HG02840 (cell line): ENCODE measurements at regions not wholly inside any gene's neighbourhood (a gene's known extent, or its start where the extent isn't known, plus 50 kb on each side); places are given as distances from the start of the nearest gene placed in this dataset.

ENCODE experiments used
- ATAC-seq: cut with Tn5 transposase; IDR thresholded peaks from one replicate; pipeline ENCODE4 v1.9.1; 2021; ENCODE audit warnings: mild to moderate bottlenecking, moderate library complexity, moderate number of reproducible peaks; ENCODE audit not compliant: unreplicated experiment, low FRiP score

DNA sequence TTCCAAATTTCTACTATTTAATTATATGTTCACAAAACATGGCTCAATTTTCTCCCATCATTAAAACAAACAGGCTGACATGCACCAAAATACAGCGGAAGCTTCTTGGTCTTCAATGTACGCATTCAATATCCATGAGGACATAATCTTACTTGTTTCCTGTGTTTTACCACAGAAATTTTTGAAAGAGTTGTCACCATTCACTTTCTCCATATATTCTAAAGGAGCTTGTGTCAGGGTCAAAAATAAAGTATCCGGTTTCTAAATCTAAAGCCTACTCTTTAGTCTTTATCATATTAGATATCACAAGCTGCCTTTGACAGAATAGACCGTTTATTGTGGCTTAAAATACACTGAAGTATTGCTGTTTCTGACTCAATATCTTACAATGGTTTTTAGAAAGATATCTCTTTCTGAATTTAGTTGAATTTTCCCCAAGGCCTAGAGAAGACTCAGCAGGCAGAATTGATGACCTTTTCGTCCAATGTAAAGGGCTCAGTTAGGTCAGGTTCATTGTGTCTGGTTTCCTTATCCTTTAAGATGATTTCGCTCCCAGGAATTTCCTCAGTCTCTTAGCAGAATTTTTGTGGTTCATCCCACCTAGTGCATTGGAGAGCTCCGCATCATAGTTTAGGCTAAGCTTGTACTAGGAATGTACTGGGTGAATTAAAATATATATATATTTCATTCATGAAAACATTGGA, 717.2 kb downstream of the NCAM2 start:
- ATAC-seq = no peak

DNA sequence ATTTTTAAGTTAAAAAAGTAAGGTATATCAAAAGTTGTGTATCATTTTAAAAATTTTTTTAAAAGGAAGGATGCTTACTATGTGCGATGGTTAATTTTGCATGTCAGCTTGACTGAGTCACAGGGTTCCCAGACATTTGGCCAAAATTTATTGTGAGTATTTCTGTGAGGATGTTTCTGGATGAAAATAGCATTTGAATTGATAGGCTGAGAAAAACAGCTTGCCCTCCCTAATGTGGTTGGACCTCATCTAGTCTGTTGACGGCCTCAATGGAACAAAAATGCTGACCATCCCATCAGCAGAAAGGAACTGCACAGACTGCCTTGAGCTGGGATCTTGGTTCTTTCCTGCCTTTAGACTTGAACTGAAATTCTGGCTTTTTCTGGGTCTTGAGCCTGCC, 724.5 kb downstream of the NCAM2 start:
- ATAC-seq = no peak

DNA sequence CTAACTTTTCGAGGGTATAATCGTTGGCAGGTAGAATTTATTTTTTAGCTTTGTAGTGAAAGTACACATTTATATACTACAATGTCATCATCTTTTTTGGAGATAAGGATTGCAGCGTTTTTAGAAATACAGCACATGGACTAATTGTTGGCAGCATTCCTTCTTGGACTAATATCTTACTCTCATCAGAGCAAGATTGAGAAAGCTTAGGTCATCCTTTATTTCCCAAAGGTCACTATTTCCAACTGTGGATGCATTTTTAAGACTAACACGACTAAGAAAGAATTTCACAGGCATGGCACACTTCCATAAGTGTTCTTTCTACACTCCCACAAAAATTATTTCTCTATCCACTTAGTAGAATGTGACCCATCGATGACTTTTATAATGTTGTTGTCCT, 732.3 kb downstream of the NCAM2 start:
- ATAC-seq = no peak

DNA sequence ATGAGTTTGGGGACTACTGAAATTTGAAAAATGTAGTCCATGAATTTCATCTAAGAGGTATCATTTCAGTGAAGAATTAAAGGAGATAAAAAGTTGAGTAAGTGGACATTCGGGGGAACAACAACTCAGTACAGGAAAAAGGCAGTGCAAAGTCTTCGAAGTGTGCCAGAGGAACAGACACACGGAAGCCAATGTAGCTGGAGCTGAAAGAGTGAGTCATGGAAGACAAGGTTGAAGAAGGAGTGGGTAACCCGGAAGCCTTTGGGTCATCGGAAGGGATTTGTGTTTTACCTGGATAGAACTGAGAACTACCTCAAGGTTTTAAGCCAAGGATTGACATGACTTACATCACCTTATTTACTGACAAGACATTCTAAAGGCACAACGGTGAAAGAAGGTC, 733.4 kb downstream of the NCAM2 start:
- ATAC-seq = no peak

DNA sequence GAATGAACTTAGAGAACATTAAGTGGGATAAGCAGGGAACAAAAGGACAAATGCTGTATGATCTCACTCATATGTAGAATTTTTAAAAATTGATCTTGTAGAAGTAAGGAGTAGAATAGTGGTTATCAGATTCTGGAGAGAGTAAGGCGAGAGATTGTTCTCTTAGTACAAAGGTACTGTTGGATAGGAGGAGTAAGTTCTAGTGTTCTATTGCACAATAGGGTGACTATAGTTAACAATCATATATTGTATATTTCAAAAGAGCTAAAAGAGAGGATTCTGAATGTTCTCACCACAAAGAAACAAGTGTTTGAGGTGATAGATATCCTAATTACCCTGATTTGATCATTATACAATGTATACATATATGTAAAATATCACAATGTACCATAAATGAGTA, 735.9 kb downstream of the NCAM2 start:
- no peak for ATAC-seq

DNA sequence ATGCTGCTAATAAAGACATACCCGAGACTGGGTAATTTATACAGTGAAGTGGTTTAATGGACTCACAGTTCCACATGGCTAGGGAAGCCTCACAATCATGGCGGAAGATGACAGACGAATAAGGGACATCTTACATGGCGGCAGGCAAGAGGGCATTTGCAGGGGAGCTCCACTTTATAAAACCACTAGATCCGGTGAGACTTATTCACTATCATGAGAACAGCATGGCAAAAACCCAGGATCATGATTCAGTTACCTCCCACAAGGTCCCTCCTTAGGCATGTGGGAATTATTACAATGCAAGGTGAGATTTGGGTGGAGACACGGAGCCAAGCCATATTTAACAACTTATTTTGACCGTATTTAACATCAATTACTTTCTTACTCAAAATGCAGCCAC, 739.0 kb downstream of the NCAM2 start:
- ATAC-seq = no peak

DNA sequence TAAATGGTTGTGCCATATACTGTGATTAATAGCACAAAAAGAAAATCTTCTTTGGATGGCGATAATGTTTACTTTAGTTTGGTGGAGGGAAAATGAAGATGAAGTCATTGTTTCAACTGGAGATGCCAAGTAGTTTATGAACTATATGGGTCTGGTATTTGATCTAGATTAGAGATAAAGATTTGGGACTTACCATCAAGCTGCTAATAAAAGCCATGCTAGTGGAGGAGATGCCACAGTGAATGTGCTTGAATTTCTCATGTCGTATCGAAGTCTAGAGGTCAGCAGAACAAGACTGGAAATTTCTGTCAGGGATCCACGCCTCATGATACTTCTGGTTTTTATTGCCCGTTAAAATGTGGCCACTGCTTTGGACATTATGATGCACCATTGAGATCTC, 742.0 kb downstream of the NCAM2 start:
- no peak for ATAC-seq

DNA sequence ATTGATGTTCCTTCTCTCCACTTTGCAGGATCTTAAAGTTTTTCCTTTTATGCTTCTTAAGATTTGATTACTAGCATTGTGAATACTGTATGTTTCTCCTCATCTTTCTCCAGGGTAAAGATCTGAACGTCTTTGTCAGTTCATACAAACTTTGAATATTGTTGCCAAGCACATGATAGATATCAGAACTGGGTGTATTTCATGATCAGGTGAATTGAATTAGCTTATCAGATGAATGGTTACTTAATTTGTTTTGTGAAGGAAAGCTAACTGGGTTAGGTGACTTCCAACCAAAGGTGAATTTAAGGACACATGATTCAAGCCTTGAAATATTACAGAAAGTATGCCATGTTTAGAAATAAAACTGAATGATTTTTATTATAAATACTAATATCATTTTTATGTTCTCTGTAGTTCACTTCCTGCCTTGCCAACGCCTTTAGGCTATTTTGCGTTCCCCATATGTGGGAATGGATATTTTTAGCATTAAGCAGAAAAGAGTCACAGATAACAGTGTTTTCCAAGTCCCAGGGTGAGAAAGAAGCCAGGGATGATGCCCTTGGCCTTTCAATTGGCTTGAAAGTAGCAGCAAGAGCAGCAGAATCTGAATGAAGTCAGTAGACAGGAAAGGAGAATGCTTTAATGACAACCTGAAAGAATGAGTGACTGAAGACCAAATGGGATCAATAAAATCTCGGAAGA, 752.1 kb downstream of the NCAM2 start:
- ATAC-seq = no peak

DNA sequence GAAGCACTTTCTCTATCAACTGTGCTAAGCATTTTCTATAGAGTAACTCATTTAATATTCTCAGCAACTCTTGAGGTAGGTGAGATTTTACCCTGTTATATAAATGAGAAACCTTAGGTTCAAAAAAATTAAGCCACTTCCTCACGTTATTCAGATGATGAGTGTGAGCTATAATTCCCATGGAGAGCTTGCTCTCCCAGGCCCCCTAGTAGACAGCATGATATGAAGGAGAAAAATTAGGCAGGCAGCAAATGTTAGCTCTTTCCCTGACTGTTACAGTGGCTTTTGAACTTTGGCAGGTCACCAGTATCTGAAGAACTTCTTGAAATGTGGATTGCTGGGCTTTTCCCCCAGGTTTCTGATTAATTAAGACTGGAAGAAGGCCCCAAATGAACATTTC, 753.1 kb downstream of the NCAM2 start:
- ATAC-seq = no peak

DNA sequence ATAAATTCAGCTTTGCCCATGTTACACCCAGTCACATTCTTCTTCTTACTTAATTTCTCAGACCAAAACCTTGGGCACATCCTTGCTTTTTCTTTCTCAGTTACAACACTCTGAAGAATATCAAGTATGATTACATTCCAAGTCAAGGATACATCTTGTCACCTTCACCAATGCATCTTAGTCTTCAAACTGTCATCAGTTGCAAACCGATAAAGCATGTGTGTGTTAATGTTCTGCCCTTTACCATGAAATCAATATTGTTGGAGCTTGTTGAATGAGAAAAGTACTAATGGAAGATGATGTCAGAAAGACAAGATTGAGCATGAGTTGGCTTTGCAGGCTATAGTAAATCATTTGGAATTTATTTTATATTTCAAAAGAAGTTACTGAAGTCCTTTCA, 764.6 kb downstream of the NCAM2 start:
- ATAC-seq = no peak

DNA sequence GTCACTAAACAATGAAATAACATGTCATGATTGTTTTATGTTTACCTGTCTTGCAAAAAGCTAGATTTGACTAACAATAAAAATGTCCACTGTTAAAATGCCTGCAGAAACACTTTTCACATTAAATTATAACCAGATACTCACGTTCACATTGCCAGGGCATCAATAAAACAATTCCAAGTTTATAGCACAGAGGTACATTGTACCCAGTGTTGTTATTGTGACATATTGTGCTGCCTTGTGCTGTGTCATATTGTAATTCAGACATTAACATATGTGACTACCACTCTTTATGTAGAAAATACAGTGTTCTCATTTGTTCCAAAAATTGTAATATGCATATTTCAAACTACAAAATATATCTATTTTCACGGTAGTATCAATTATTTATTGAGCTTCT, 766.1 kb downstream of the NCAM2 start:
- no peak for ATAC-seq

DNA sequence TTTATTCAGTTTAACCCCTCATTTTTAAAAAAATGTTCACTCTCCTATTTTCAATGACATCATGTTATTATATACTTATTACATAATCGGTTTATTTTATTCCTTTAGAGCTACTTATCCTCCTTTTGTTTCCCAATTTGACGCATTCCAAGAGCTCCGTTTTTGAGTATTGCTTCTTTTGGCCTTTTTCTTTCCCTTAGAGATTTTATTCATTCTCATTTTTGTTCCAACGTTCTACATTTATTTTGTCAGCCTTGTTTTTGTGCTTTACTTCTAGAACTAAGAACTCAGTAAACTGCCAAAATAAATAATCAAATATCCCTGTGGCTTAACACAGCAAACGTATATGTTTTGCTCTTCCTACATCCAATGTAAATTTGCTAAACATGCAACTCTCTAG, 769.1 kb downstream of the NCAM2 start:
- ATAC-seq = no peak

DNA sequence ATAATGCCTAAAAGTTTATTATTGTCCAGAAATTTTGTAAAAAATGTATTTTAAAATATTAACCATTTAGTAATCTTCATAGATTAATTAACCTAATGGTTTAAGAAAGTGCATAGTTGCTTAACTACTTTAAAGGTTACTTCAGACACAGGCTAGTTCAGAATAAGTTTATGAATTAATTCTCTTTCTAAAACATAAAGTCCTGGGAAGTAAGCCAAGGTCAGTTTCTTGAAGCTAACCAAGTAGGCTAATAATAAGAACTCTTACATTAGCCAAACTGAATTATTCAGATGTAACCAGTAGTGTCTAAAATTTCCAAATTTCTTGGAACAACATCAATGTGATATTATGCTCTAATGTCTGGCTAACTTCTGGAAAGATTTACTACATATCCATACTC, 790.4 kb downstream of the NCAM2 start:
- no peak for ATAC-seq

DNA sequence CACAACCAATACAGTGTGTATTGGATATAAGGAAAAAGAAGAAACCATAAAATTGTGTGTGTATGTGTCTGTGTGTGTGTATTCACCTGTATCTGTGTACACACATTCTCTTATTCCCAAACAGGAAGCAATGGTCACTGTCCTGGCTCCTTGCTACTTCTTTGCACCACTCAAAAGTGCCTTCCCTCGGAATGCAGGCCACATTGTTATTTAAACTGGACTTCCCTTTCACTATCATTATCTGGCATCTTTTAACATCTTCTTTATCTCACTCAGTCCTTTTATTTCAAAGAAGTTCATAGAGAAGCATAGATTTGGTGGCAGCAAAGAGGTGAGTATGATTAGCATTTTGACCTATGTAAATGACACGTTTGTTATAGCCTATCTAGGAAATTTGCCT, 803.7 kb downstream of the NCAM2 start:
- no peak for ATAC-seq

DNA sequence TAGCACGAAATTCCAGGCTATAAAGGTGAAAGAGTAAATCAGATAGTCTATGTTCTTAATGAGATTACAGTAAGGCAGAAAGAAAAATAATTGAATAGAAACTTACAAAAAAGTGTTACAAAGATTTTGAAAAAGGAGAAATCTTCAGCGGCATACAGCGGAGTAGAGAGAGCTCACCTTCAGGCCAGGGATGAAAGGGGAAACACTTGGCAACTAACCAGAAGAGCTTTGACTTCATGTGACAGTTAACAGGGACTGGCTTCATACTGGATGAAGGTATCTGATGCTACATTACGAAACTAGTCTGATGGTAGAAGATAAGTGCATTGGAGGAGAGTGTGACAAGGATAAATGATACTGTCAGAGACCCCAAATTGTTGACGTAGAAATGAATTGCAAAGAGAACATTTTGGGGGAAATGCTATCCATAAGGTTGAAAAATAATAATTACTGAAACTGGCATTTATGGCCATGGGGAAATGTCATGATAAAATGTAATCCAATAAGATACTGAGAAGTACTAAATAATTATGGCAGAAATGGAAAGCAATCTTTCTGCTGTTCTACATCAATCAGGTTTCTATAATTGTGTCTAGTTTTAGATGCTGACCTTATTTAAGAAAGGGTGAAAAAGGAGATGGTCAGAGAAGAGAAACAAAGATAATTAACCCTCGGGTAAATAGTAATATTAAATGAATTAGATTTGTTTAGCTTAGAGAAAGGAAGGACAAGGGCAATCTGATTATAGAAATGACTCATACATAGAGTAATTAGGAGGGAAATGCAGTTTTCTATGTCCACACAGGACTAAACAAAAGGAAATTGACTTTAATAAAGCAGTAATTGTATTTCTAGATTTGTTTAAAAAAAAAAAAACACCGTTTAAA, 808.7 kb downstream of the NCAM2 start:
- no peak for ATAC-seq

DNA sequence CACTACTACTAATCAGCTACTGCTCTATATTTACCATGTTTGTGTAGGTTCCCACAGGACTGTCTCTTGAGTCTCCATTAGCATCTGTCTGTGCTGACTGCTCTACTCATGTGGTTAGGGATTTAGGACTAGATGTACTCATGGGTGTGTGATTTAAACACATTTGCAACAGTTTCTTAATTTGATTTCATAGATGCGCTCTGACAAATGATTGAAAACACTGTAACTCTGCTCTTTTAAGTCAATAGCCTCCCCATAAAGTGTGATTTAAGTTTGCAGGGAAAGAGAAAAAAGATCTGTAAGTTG, 809.3 kb downstream of the NCAM2 start:
- no peak for ATAC-seq

DNA sequence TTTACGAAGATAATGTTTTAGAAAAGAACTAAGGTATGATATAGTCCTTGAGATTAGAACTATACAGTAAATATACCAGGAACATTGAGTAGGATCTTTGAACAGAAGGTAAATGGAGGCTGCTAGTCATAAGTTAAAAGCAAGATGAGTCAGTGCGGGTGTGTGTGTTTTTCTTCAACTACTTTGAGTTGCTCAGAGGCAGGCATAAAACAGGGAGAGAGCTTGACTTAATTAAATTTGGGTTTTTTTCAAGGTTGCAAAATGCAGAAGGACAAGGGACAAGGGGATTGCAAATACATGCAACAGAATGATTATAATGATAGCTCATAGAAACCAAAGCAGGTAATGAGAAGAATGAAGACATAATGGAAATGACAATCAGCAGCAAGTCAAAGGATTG, 815.1 kb downstream of the NCAM2 start:
- no peak for ATAC-seq

DNA sequence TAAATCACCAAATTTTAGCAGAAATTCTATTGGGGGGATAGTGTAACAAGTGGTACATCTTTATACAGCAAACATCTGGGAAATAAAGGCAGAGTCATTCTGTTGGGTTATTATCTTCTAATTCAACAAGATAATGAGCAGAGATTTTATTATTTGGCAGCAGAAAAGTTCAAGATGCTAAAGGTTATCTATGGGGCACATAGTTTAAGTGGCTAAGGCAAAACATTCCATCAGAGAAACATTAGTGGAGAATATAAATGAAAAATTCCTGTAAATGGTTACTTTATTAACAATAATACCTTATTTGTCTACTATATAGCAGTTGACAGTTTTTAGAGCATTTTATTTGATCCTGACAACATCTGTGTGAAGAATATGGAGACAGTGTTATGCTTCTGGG, 815.7 kb downstream of the NCAM2 start:
- no peak for ATAC-seq

DNA sequence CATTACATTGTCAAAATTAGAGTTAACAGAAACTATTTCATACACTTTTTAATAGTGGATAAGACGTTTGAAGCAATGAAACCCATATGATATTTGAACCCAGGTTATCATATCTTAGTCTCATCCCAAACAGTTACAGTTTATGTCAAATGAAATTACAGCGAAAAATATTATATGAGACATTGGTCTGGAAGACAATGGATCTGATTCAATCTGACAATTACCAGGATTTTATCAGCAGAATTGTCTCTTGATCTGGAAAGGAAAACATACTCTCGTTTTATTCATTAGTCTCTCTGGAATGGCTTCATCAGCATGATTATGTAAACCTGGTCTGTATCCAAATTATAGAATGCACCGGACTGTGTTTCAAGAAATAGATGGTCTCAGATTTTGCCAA, 818.6 kb downstream of the NCAM2 start:
- no peak for ATAC-seq

DNA sequence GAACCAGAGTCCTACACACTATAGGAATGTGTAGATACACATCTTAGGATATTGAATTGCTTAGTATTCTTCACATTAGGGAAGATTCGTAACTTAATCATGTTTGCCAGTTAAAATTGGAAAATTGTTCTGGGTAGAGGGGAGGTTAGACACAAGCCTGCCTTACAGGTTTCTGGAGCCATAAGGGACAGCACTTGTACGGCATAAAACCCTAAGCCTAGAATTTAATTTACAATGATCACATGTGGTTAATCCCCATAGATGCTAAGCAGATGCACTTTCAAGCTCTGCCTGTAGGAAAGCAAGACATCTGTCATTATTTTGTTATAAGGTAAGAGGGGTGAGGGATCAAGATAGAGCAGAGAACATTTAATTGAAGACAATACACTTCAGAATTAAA, 820.7 kb downstream of the NCAM2 start:
- no peak for ATAC-seq

DNA sequence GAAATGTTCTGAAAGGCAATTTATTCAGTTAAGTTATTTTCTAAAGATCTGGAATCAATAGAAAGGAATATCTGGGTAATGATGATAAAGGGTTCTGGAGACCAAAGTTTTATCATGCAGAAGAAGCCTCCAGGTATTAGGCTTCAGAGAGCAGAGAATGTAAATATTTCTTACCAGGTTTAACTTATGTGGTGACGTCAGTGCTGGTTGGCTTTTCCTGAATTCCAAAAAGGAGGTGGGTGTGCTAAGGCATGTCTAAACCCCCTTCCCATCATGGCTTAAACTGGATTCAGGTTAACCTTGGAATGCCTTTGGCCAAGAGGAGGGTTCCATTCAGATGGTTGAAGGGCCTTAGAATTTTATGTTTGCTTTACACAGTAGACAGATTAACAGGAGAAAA, 829.9 kb downstream of the NCAM2 start:
- ATAC-seq = no peak

DNA sequence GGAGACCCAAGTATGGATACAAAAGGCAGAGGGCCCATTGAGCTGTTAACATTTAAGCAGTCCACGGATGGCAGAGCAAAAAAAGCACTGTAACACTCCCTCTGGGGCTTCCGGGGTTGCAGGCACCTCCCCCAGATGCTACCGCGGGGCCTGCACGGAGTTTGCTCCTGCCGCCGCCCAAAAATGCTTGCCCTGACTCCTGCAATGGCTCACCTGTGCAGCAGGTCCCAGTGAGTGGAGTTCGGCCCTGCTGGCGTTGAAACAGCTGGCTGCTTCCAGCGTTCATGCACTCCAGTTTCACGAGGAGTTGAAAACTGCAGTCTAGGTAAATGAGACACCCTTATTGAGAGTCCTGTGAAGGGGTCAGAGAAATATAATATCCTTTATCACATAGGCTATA, 832.8 kb downstream of the NCAM2 start:
- ATAC-seq = no peak
